ENCODE measurements at regions not wholly inside any gene's neighbourhood (a gene's known extent, or its start where the extent isn't known, plus 50 kb on each side); places are given as distances from the start of the nearest gene placed in this dataset.
"Not testable (repeated sequence)": the region's sequence is repeated elsewhere in the genome, so short reads cannot be mapped to it uniquely, and the experiment has no call there.

DNA sequence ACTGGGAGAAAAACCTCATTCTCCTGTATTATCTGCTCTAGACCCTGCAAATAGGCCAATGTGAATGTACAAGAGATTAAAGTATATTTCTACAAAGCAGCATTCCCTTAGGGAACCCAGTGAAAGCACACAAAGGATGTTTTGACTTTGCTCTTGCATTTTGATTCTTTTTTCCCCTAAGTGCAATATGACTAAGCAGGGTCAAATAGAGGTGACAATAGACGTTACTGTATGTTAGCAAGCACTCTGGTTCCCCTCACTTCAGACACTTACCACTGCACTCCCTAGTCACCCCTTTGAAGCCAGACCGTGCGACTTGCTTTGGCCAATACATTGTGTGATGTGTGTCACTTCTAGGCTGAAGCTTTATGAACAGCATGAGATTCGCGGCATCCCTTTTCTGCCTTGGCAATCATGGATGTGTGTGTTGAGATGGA is 209.7 kb downstream of the RHOU start:
- Histone ChIP-seq H3K27ac (no peak overlapping the region), H3K4me3 (no peak overlapping the region), H3K27me3 (no peaks in the 10 kb centered on the region), H3K4me1 (no peaks in the 10 kb centered on the region), H3K9me3 (no peaks in the 10 kb centered on the region), H3K36me3 (no peaks in the 10 kb centered on the region)
- no peak for DNase-seq
- intact Hi-C loops (cut with DNase I; ENCODE audit: low total_unique reads) = no loop called here
- no peak for ATAC-seq
- in situ Hi-C loops (cut with MboI; ENCODE audit: low sequenced_read_pairs in 4 of 4) = no loop called here
- TF ChIP-seq, protein P1, sequence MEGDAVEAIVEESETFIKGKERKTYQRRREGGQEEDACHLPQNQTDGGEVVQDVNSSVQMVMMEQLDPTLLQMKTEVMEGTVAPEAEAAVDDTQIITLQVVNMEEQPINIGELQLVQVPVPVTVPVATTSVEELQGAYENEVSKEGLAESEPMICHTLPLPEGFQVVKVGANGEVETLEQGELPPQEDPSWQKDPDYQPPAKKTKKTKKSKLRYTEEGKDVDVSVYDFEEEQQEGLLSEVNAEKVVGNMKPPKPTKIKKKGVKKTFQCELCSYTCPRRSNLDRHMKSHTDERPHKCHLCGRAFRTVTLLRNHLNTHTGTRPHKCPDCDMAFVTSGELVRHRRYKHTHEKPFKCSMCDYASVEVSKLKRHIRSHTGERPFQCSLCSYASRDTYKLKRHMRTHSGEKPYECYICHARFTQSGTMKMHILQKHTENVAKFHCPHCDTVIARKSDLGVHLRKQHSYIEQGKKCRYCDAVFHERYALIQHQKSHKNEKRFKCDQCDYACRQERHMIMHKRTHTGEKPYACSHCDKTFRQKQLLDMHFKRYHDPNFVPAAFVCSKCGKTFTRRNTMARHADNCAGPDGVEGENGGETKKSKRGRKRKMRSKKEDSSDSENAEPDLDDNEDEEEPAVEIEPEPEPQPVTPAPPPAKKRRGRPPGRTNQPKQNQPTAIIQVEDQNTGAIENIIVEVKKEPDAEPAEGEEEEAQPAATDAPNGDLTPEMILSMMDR (IDR thresholded peaks at IDR 0.05 in 4 of 5, conservative IDR thresholded peaks at IDR 0.05 in 1 of 5) = no peak
- TF ChIP-seq POLR2A (IDR thresholded peaks at IDR 0.05) = no peak

DNA sequence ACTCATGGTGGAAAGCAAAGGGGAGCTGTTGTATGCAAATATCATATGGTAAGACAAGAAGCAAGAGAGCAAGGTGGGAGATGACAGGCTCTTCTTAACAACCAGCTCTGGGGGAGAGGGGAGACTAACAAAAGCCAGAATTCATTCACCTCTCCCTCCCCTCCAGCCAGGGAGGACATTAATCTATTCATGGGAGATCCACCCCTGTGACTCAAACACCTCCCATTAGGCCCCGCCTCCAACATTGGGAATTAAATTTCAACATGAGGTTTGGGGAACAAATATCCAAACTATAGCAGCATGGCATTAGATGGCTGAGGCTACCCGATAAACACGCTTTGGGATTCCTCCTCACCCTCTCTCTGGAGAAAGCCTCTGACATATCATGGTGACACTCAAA is 210.6 kb downstream of the RHOU start:
- H3K9me3 ChIP-seq = no peaks in the 10 kb centered on the region
- no peak for ATAC-seq
- in situ Hi-C loops (cut with MboI; ENCODE audit: low sequenced_read_pairs in 4 of 4) (no loop called here), intact Hi-C loops (cut with DNase I; ENCODE audit: low total_unique reads) (no loop called here)
- no peaks in the 10 kb centered on the region for H3K36me3 ChIP-seq
- TF ChIP-seq, protein P1 (IDR thresholded peaks at IDR 0.05 in 4 of 5, conservative IDR thresholded peaks at IDR 0.05 in 1 of 5) = no peak
- TF ChIP-seq POLR2A (IDR thresholded peaks at IDR 0.05) = no peak
- H3K4me1 ChIP-seq = no peaks in the 10 kb centered on the region
- no peak for DNase-seq
- no peak overlapping the region for H3K4me3 ChIP-seq
- H3K27ac ChIP-seq = no peak overlapping the region
- H3K27me3 ChIP-seq = no peaks in the 10 kb centered on the region

DNA sequence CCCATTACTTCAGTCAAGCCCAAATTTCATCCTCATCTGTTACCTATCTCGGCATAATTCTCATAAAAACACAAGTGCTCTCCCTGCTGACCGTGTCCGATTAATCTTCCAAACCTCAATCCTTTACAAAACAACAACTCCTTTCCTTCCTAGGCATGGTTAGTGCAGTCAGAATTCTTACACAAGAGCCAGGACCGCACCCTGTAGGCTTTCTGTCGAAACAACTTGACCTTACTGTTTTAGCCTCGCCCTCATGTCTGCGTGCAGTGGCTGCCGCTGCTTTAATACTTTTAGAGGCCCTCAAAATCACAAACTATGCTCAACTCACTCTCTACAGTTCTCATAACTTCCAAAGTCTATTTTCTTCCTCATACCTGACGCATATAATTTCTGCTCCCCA is 214.3 kb downstream of the RHOU start:
- DNase-seq; H3K27ac ChIP-seq; ATAC-seq; H3K36me3 ChIP-seq; H3K4me1 ChIP-seq; H3K9me3 ChIP-seq; H3K4me3 ChIP-seq; H3K27me3 ChIP-seq; intact Hi-C loops (cut with DNase I; ENCODE audit: low total_unique reads); in situ Hi-C loops (cut with MboI; ENCODE audit: low sequenced_read_pairs in 4 of 4): not testable (repeated sequence)

DNA sequence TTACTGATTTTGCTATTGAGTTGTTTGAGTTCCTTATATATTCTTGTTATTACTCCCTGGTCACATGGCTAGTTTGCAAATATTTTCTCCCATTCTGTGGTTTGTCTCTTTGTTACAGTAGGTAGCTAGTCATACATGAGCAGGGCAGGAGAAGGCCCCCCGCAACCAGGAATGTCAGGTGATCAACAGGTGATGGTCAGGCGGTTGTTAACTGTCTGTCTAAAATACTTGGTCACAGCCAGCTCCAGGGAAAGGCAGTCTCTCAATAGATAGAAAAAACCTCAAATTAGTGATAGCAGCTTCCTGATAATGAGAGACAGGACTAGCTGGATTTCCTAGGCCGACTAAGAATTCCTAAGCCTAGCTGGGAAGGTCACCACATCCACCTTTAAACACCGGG is 217.9 kb downstream of the RHOU start:
- intact Hi-C loops (cut with DNase I; ENCODE audit: low total_unique reads) = no loop called here
- Histone ChIP-seq H3K27me3 (no peaks in the 10 kb centered on the region), H3K27ac (no peak overlapping the region), H3K4me1 (peaks cover 10 to 11% of the 10 kb centered on the region in 2 donors), H3K36me3 (no peaks in the 10 kb centered on the region), H3K4me3 (no peak overlapping the region), H3K9me3 (no peaks in the 10 kb centered on the region)
- no peak for TF ChIP-seq POLR2A (IDR thresholded peaks at IDR 0.05)
- TF ChIP-seq, protein P1 (IDR thresholded peaks at IDR 0.05 in 4 of 5, conservative IDR thresholded peaks at IDR 0.05 in 1 of 5) = no peak
- ATAC-seq (no peak), DNase-seq (no peak)
- in situ Hi-C loops (cut with MboI; ENCODE audit: low sequenced_read_pairs in 4 of 4) = no loop called here

DNA sequence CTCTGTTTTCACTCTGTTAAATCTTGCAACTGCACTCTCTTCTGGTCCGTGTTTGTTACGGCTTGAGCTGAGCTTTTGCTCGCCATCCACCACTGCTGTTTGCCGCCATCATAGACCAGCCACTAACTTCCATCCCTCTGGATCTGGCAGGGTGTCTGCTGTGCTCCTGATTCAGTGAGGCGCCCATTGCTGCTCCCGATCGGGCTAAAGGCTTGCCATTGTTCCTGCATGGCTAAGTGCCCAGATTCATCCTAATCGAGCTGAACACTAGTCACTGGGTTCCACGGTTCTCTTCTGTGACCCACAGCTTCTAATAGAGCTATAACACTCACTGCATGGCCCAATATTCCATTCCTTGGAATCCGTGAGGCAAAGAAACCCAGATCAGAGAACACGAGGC is 218.5 kb downstream of the RHOU start:
- H3K4me3 ChIP-seq; in situ Hi-C loops (cut with MboI; ENCODE audit: low sequenced_read_pairs in 4 of 4); H3K9me3 ChIP-seq; H3K27ac ChIP-seq; H3K27me3 ChIP-seq; ATAC-seq; DNase-seq; intact Hi-C loops (cut with DNase I; ENCODE audit: low total_unique reads); H3K36me3 ChIP-seq: not testable (repeated sequence)
- H3K4me1 ChIP-seq = peaks cover 16 to 17% of the 10 kb centered on the region in 2 donors

DNA sequence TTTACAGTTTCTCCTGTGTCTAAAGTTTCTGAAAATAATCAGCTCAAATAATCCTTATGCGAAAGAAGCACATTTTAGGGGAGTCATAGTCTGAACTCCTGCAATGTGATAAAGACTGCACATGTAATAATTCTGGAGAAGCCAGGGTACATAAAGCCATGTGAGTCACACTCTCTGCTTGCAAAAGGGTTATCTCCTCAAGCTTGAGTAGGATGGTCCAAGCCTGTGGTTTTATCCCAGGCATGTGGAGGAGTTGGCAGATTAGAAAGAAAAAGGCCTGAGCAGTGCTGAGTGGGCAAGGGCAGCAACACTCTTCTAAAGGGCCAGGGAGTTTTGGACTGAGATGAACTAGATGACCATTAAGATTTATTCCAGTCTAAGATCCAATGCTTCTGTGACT is 220.4 kb downstream of the RHOU start:
- no peaks in the 10 kb centered on the region for H3K9me3 ChIP-seq
- ATAC-seq (peak in 1 of 2 donors; percentile 23), DNase-seq (no peak)
- H3K27me3 ChIP-seq = no peaks in the 10 kb centered on the region
- no peaks in the 10 kb centered on the region for H3K36me3 ChIP-seq
- peaks cover 16 to 17% of the 10 kb centered on the region in 2 donors for H3K4me1 ChIP-seq
- TF ChIP-seq, protein P1 (IDR thresholded peaks at IDR 0.05 in 4 of 5, conservative IDR thresholded peaks at IDR 0.05 in 1 of 5) = no peak
- no peak for TF ChIP-seq POLR2A (IDR thresholded peaks at IDR 0.05)
- H3K4me3 ChIP-seq = no peak overlapping the region
- H3K27ac ChIP-seq = no peak overlapping the region
- intact Hi-C loops (cut with DNase I; ENCODE audit: low total_unique reads) (no loop called here), in situ Hi-C loops (cut with MboI; ENCODE audit: low sequenced_read_pairs in 4 of 4) (no loop called here)

Measured in gastrocnemius medialis (tissue), 4 donors.